ENCODE measurements at regions not wholly inside any gene's neighbourhood (a gene's known extent, or its start where the extent isn't known, plus 50 kb on each side); places are given as distances from the start of the nearest gene placed in this dataset.

- H2BK120ac ChIP-seq (ENCODE audit: low read depth, low read length, poor library complexity, severe bottlenecking), result no peak overlapping the region
- no peak overlapping the region for H4K5ac ChIP-seq (ENCODE audit: insufficient read length, low read depth, low read length)
- H4K91ac ChIP-seq (ENCODE audit: insufficient read length, low read depth, low read length), result no peak overlapping the region
- H3K27ac Mint-ChIP-seq, result no peak overlapping the region
- H3K23me2 ChIP-seq (ENCODE audit: insufficient read length, low read depth, low read length, poor library complexity, severe bottlenecking), result no peaks in the 10 kb centered on the region
- no peak overlapping the region for H3K4ac ChIP-seq (ENCODE audit: low read depth, low read length)
- WGBS (ENCODE audit: extremely low coverage, insufficient read length, low lambda C conversion rate), result no CpG with 5 or more reads among the region's 2 CpGs
- H3K23ac ChIP-seq (ENCODE audit: insufficient read length, low read depth, low read length), result no peak overlapping the region
- no peak overlapping the region for H3K14ac ChIP-seq (ENCODE audit: insufficient read depth, low read length)
- no peaks in the 10 kb centered on the region for H3K27me3 Mint-ChIP-seq (ENCODE audit: low read depth)
- no peak overlapping the region for H2BK5ac ChIP-seq (ENCODE audit: insufficient read length, low read length)
- no peaks in the 10 kb centered on the region for H3K79me2 ChIP-seq (ENCODE audit: insufficient read depth, low read length)
- no peak overlapping the region for H2AK5ac ChIP-seq (ENCODE audit: insufficient read length, low read length)
- H2BK15ac ChIP-seq (ENCODE audit: low read depth, low read length), result no peak overlapping the region
- no peak overlapping the region for H3K9ac ChIP-seq (ENCODE audit: extremely low read depth, insufficient read length, low read length)
- no peaks in the 10 kb centered on the region for H3K36me3 Mint-ChIP-seq (ENCODE audit: insufficient read depth in 1 of 3, low read depth in 3 of 3)
- no peaks in the 10 kb centered on the region for H3K9me3 Mint-ChIP-seq
- no peaks in the 10 kb centered on the region for H3K9me3 ChIP-seq (ENCODE audit: control insufficient read depth, low read depth, low read length)
- H3K18ac ChIP-seq (ENCODE audit: insufficient read length, low read depth, low read length), result no peak overlapping the region
- no peak overlapping the region for H3K4me3 Mint-ChIP-seq
- no peak overlapping the region for H3K56ac ChIP-seq (ENCODE audit: insufficient read length, low read depth, low read length)
- no peaks in the 10 kb centered on the region for H3K27me3 ChIP-seq (ENCODE audit: insufficient read depth, low read length)
- no peaks in the 10 kb centered on the region for H4K20me1 ChIP-seq (ENCODE audit: control insufficient read depth, insufficient read depth, insufficient read length)
- no peak overlapping the region for H3T11ph ChIP-seq (ENCODE audit: low read length)
- no peak overlapping the region for H2BK20ac ChIP-seq (ENCODE audit: low read depth, low read length, poor library complexity, severe bottlenecking)
- H3K79me1 ChIP-seq (ENCODE audit: insufficient read depth, low read depth, low read length, poor library complexity, severe bottlenecking), result no peaks in the 10 kb centered on the region
- H3K27ac ChIP-seq (ENCODE audit: insufficient read length, low read depth, low read length), result no peak overlapping the region
- no peak for DNase-seq
- H2AFZ ChIP-seq (ENCODE audit: low read length), result no peak overlapping the region
- no peak overlapping the region for H3K4me2 ChIP-seq (ENCODE audit: insufficient read depth, insufficient read length, low read length)
- H3K4me1 ChIP-seq (ENCODE audit: insufficient read depth, low read length), result no peaks in the 10 kb centered on the region
- H4K8ac ChIP-seq (replicated peaks; ENCODE audit: insufficient read length, low read depth, low read length), result no peak overlapping the region
- no peak for TF ChIP-seq CTCF (conservative IDR thresholded peaks at IDR 0.05)
- H3K4me1 Mint-ChIP-seq, result no peaks in the 10 kb centered on the region
- no peak overlapping the region for H2BK12ac ChIP-seq (ENCODE audit: insufficient read length, low read depth, low read length)
Measured at GRCh38 chr4:20386001-20386740, 134.5 kb downstream of the SLIT2 start.
